Lower leg skin (tissue), 3 donors: ENCODE measurements at regions not wholly inside any gene's neighbourhood (a gene's known extent, or its start where the extent isn't known, plus 50 kb on each side); places are given as distances from the start of the nearest gene placed in this dataset.

Experiments used
- POLR2A ChIP-seq, 2 donors: fragments of 450-650 bp; IDR thresholded peaks; one replicate each; pipeline ENCODE4 v1.6.1; 2016 to 2017; ENCODE audit warnings: antibody characterized with exemption in 2 of 2, mild to moderate bottlenecking in 1 of 2, moderate library complexity in 1 of 2
- TF ChIP-seq, protein P1 (sequence below), 3 donors: fragments of 450-650 bp; IDR thresholded peaks; one replicate each; pipeline ENCODE4 v1.5.1; 2016; ENCODE audit warnings: antibody characterized with exemption in 3 of 3, mild to moderate bottlenecking in 3 of 3, moderate library complexity in 2 of 3

DNA sequence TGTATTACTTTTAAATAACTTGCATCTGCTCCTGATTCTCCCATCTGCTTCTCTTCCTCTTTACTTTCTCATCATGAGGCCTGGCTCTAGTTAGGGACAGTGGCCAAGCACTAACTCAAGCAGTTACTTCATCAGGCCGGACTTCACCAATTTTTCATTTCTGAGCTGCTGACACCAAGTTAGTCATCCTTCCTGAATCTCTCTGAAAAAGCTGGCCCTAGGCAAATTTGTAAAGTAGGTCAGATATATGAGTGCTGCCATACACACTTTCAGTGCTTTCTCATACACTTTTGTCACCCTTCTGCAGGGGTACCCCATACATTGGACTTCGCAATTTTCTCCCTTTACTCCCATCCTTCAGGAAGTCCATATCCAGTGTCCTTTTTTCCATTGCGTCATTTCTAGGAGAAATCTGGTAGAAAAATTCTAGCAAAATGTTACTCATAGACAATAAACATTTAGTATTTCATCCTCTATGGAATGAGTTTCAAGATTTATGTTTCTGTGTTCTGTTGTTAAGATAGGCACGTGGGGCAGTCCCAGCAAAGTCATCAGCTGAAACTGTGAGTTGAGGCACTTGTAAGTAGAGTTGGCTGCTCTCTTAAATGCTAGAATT lies 276.8 kb upstream of the TMPO start:
- no peak for TF ChIP-seq POLR2A (IDR thresholded peaks at IDR 0.05)
- TF ChIP-seq, protein P1, sequence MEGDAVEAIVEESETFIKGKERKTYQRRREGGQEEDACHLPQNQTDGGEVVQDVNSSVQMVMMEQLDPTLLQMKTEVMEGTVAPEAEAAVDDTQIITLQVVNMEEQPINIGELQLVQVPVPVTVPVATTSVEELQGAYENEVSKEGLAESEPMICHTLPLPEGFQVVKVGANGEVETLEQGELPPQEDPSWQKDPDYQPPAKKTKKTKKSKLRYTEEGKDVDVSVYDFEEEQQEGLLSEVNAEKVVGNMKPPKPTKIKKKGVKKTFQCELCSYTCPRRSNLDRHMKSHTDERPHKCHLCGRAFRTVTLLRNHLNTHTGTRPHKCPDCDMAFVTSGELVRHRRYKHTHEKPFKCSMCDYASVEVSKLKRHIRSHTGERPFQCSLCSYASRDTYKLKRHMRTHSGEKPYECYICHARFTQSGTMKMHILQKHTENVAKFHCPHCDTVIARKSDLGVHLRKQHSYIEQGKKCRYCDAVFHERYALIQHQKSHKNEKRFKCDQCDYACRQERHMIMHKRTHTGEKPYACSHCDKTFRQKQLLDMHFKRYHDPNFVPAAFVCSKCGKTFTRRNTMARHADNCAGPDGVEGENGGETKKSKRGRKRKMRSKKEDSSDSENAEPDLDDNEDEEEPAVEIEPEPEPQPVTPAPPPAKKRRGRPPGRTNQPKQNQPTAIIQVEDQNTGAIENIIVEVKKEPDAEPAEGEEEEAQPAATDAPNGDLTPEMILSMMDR (IDR thresholded peaks at IDR 0.05): no peak
